ENCODE measurements at regions not wholly inside any gene's neighbourhood (a gene's known extent, or its start where the extent isn't known, plus 50 kb on each side); places are given as distances from the start of the nearest gene placed in this dataset.

GRCh38 chr2:43129676-43130547, 96.5 kb downstream of the ZFP36L2 start:
- DNase-seq (ENCODE audit: low read depth in 2 of 2): no peak

- no peak for DNase-seq (ENCODE audit: low read depth in 2 of 2)
Observed at GRCh38 chr2:43128559-43128955, 97.8 kb downstream of the ZFP36L2 start.

GRCh38 chr2:43127941-43128558, 98.4 kb downstream of the ZFP36L2 start:
- no peak for DNase-seq (ENCODE audit: low read depth in 2 of 2)

GRCh38 chr2:43127208-43127940, 99.0 kb downstream of the ZFP36L2 start:
- DNase-seq (ENCODE audit: low read depth in 2 of 2): peak; percentile 79 to 90

GRCh38 chr2:43126817-43127207, 99.6 kb downstream of the ZFP36L2 start:
- no peak for DNase-seq (ENCODE audit: low read depth in 2 of 2)

GRCh38 chr2:43125090-43125998, 101.1 kb downstream of the ZFP36L2 start:
- no peak for DNase-seq (ENCODE audit: low read depth in 2 of 2)

GRCh38 chr2:43124687-43125057, 101.7 kb downstream of the ZFP36L2 start:
- DNase-seq (ENCODE audit: low read depth in 2 of 2): no peak

GRCh38 chr2:43123981-43124686, 102.3 kb downstream of the ZFP36L2 start:
- DNase-seq (ENCODE audit: low read depth in 2 of 2): no peak

- no peak for DNase-seq (ENCODE audit: low read depth in 2 of 2)
Observed at GRCh38 chr2:43123486-43123885, 102.9 kb downstream of the ZFP36L2 start.

GRCh38 chr2:43123028-43123427, 103.4 kb downstream of the ZFP36L2 start:
- DNase-seq (ENCODE audit: low read depth in 2 of 2): no peak

GRCh38 chr2:43121580-43122314, 104.7 kb downstream of the ZFP36L2 start:
- no peak for DNase-seq (ENCODE audit: low read depth in 2 of 2)

GRCh38 chr2:43119303-43119702, 107.1 kb downstream of the ZFP36L2 start:
- DNase-seq (ENCODE audit: low read depth in 2 of 2): no peak

GRCh38 chr2:43117521-43118143, 108.8 kb downstream of the ZFP36L2 start:
- no peak for DNase-seq (ENCODE audit: low read depth in 2 of 2)

- no peak for DNase-seq (ENCODE audit: low read depth in 2 of 2)
Observed at GRCh38 chr2:43116988-43117387, 109.4 kb downstream of the ZFP36L2 start.

GRCh38 chr2:43115881-43116280, 110.5 kb downstream of the ZFP36L2 start:
- no peak for DNase-seq (ENCODE audit: low read depth in 2 of 2)

- DNase-seq (ENCODE audit: low read depth in 2 of 2): no peak
Observed at GRCh38 chr2:43114210-43114609, 112.2 kb downstream of the ZFP36L2 start.

- no peak for DNase-seq (ENCODE audit: low read depth in 2 of 2)
Observed at GRCh38 chr2:43111788-43112554, 114.4 kb downstream of the ZFP36L2 start.

- no peak for DNase-seq (ENCODE audit: low read depth in 2 of 2)
Observed at GRCh38 chr2:43110442-43110871, 115.9 kb downstream of the ZFP36L2 start.

- no peak for DNase-seq (ENCODE audit: low read depth in 2 of 2)
Observed at GRCh38 chr2:43109261-43109743, 117.1 kb downstream of the ZFP36L2 start.
